Cardiac muscle cell (in vitro differentiated cells and primary cell): ENCODE measurements at regions not wholly inside any gene's neighbourhood (a gene's known extent, or its start where the extent isn't known, plus 50 kb on each side); places are given as distances from the start of the nearest gene placed in this dataset.

Source experiments
- DNase-seq, 2 donors: peaks; one replicate each; pipeline versions ENCODE4 v3.0.0 to v3.0.0-alpha.2; 2010 to 2017; ENCODE audit warnings: low read depth in 1 of 2, low spot score in 1 of 2
- H3K27ac ChIP-seq: fragments of 200-600 bp; sonication (generic); 2 replicates; pipeline ENCODE4 v1.5.1; 2016
- H3K27me3 ChIP-seq: fragments of 200-600 bp; sonication (generic); 2 replicates; pipeline ENCODE4 v1.6.0; 2016; ENCODE audit warnings: control low read depth
- H3K36me3 ChIP-seq: fragments of 200-600 bp; sonication (generic); 2 replicates; pipeline ENCODE4 v1.5.1; 2016; ENCODE audit warnings: control low read depth
- H3K4me1 ChIP-seq: fragments of 200-600 bp; sonication (generic); 2 replicates; pipeline ENCODE4 v1.8.1; 2017; ENCODE audit warnings: low read depth, mild to moderate bottlenecking, mixed run types
- H3K4me3 ChIP-seq: fragments of 200-600 bp; sonication (generic); 2 replicates; pipeline ENCODE4 v1.5.1; 2016; ENCODE audit warnings: mild to moderate bottlenecking
- H3K9me3 ChIP-seq: fragments of 200-600 bp; sonication (generic); 2 replicates; pipeline ENCODE4 v1.5.1; 2017; ENCODE audit warnings: low read depth, mild to moderate bottlenecking, control low read depth
- CTCF ChIP-seq: IDR thresholded peaks from 2 replicates; pipeline ENCODE4 v1.5.1; 2012; ENCODE audit warnings: low read depth, mild to moderate bottlenecking, low read length

GRCh38 chr12:90514325-90514724, 440.7 kb downstream of the CCER1 start:
- no peak for TF ChIP-seq CTCF
- no peak overlapping the region for H3K27ac ChIP-seq
- no peaks in the 10 kb centered on the region for H3K27me3 ChIP-seq
- no peaks in the 10 kb centered on the region for H3K36me3 ChIP-seq
- no peaks in the 10 kb centered on the region for H3K4me1 ChIP-seq
- H3K9me3 ChIP-seq: no peaks in the 10 kb centered on the region
- H3K4me3 ChIP-seq: no peak overlapping the region
- DNase-seq: peak in 1 of 2 donors; percentile 25

GRCh38 chr12:90512518-90512917, 442.5 kb downstream of the CCER1 start:
- H3K4me1 ChIP-seq: no peaks in the 10 kb centered on the region
- H3K27ac ChIP-seq: no peak overlapping the region
- no peaks in the 10 kb centered on the region for H3K9me3 ChIP-seq
- DNase-seq: no peak
- H3K27me3 ChIP-seq: no peaks in the 10 kb centered on the region
- H3K36me3 ChIP-seq: no peaks in the 10 kb centered on the region
- no peak for TF ChIP-seq CTCF
- H3K4me3 ChIP-seq: no peak overlapping the region

GRCh38 chr12:90510948-90511347, 444.0 kb downstream of the CCER1 start:
- Histone ChIP-seq H3K36me3 (no peaks in the 10 kb centered on the region), H3K27me3 (no peaks in the 10 kb centered on the region), H3K27ac (no peak overlapping the region), H3K4me1 (no peaks in the 10 kb centered on the region), H3K4me3 (no peak overlapping the region), H3K9me3 (no peaks in the 10 kb centered on the region)
- TF ChIP-seq CTCF: no peak
- no peak for DNase-seq

- TF ChIP-seq CTCF: no peak
- H3K27me3 ChIP-seq: no peaks in the 10 kb centered on the region
- H3K4me1 ChIP-seq: no peaks in the 10 kb centered on the region
- H3K4me3 ChIP-seq: no peak overlapping the region
- H3K9me3 ChIP-seq: no peaks in the 10 kb centered on the region
- H3K27ac ChIP-seq: no peak overlapping the region
- DNase-seq: no peak
- no peaks in the 10 kb centered on the region for H3K36me3 ChIP-seq
These were observed 450.2 kb downstream of the CCER1 start for GRCh38 chr12:90504806-90505205.

GRCh38 chr12:90502070-90502469, 452.9 kb downstream of the CCER1 start:
- Histone ChIP-seq H3K36me3 (no peaks in the 10 kb centered on the region), H3K27ac (no peak overlapping the region), H3K9me3 (no peaks in the 10 kb centered on the region), H3K4me3 (no peak overlapping the region), H3K27me3 (no peaks in the 10 kb centered on the region), H3K4me1 (no peaks in the 10 kb centered on the region)
- TF ChIP-seq CTCF: no peak
- no peak for DNase-seq

- no peak for TF ChIP-seq CTCF
- Histone ChIP-seq H3K4me3 (no peak overlapping the region), H3K27ac (no peak overlapping the region)
These were observed 453.6 kb downstream of the CCER1 start for GRCh38 chr12:90501412-90501811.

More at GRCh38 chr12:90501412-90501811, 453.6 kb downstream of the CCER1 start:
- Histone ChIP-seq H3K9me3 (no peaks in the 10 kb centered on the region), H3K4me1 (no peaks in the 10 kb centered on the region), H3K36me3 (no peaks in the 10 kb centered on the region), H3K27me3 (no peaks in the 10 kb centered on the region)
- no peak for DNase-seq
